Kidney (tissue), 13 donors: ENCODE measurements at regions not wholly inside any gene's neighbourhood (a gene's known extent, or its start where the extent isn't known, plus 50 kb on each side); places are given as distances from the start of the nearest gene placed in this dataset.

Experiments used
- DNase-seq, 5 donors: peaks; one replicate each; pipeline ENCODE4 v3.0.0-alpha.2; 2013 to 2020
- FAIRE-seq: peaks from 2 replicates; lab custom pipeline; 2012; peaks lifted over from hg19 to GRCh38; lab: Jason Lieb, UNC
- H3K27ac ChIP-seq, 2 donors: one replicate each; pipeline ENCODE4 v1.7.0; 2013; ENCODE audit warnings: low read depth in 2 of 2, low read length in 2 of 2, inconsistent platforms in 1 of 2
- H3K27me3 ChIP-seq: one replicate; pipeline ENCODE4 v1.7.1; 2013; ENCODE audit warnings: low read length, inconsistent platforms; ENCODE audit not compliant: control insufficient read depth, insufficient read depth
- H3K36me3 ChIP-seq, 3 donors: one replicate each; pipeline versions ENCODE4 v1.7.0 to v1.7.1; 2013; ENCODE audit warnings: low read length in 3 of 3, control low read depth in 1 of 3, inconsistent platforms in 1 of 3; ENCODE audit not compliant: insufficient read depth in 3 of 3, control insufficient read depth in 2 of 3
- H3K4me1 ChIP-seq, 3 donors: one replicate each; pipeline versions ENCODE4 v1.7.0 to v1.7.1; 2013; ENCODE audit warnings: low read length in 3 of 3, inconsistent platforms in 1 of 3, low read depth in 1 of 3; ENCODE audit not compliant: control insufficient read depth in 2 of 3, insufficient read depth in 2 of 3
- H3K4me3 ChIP-seq, 3 donors: one replicate each; pipeline versions ENCODE4 v1.7.0 to v1.8.1; 2013; ENCODE audit warnings: low read length in 3 of 3, control low read depth in 1 of 3, inconsistent platforms in 1 of 3
- H3K9ac ChIP-seq, 3 donors: one replicate each; pipeline versions ENCODE4 v1.7.0 to v1.7.1; 2013; ENCODE audit warnings: low read length in 3 of 3, control low read depth in 1 of 3, inconsistent platforms in 1 of 3
- H3K9me3 ChIP-seq, 3 donors: one replicate each; pipeline versions ENCODE4 v1.7.0 to v1.7.1; 2013; ENCODE audit warnings: low read length in 3 of 3, control low read depth in 1 of 3, inconsistent platforms in 1 of 3; ENCODE audit not compliant: control insufficient read depth in 2 of 3, insufficient read depth in 1 of 3
- CTCF ChIP-seq: IDR thresholded peaks from 3 replicates; pipeline ENCODE4 v1.5.1; 2012; ENCODE audit warnings: mild to moderate bottlenecking, moderate library complexity, borderline replicate concordance; ENCODE audit not compliant: insufficient read depth; ENCODE audit errors: extremely low read depth
- intact Hi-C: fragments of 100-400 bp; cut with DNase I; formaldehyde crosslinking; loops from one replicate; pipeline ENCODE4 v1.11.1; 2022
- donor health status: control.
- donor health status: control.
- donor health status: control.
- donor health status: control.
- donor health status: control.
- donor health status: DM: yes; HTN: yes; CAD: no.
- donor health status: Normal renal cell carcinoma (clear cell type).

GRCh38 chr7:49669285-49669684 lies 104.2 kb upstream of the VWC2 start:
- H3K4me1 ChIP-seq = no peaks in the 10 kb centered on the region
- FAIRE-seq (no peak), DNase-seq (no peak)
- no peaks in the 10 kb centered on the region for H3K36me3 ChIP-seq
- TF ChIP-seq CTCF = no peak
- intact Hi-C loops = no loop called here
- no peak overlapping the region for H3K27ac ChIP-seq
- H3K27me3 ChIP-seq = no peaks in the 10 kb centered on the region
- no peak overlapping the region for H3K4me3 ChIP-seq
- H3K9me3 ChIP-seq = no peaks in the 10 kb centered on the region
- H3K9ac ChIP-seq = no peak overlapping the region

GRCh38 chr7:49669692-49670260 lies 103.7 kb upstream of the VWC2 start:
- no peaks in the 10 kb centered on the region for H3K9me3 ChIP-seq
- DNase-seq (no peak), FAIRE-seq (no peak)
- intact Hi-C loops = loop anchor here (10.0 kb wide), 1 partner anchor 55 kb away; no protein-coding TSS in a partner anchor
- no peak overlapping the region for H3K9ac ChIP-seq
- H3K27ac ChIP-seq = no peak overlapping the region
- no peak for TF ChIP-seq CTCF
- H3K4me1 ChIP-seq = no peaks in the 10 kb centered on the region
- no peak overlapping the region for H3K4me3 ChIP-seq
- no peaks in the 10 kb centered on the region for H3K36me3 ChIP-seq
- H3K27me3 ChIP-seq = no peaks in the 10 kb centered on the region

DNA sequence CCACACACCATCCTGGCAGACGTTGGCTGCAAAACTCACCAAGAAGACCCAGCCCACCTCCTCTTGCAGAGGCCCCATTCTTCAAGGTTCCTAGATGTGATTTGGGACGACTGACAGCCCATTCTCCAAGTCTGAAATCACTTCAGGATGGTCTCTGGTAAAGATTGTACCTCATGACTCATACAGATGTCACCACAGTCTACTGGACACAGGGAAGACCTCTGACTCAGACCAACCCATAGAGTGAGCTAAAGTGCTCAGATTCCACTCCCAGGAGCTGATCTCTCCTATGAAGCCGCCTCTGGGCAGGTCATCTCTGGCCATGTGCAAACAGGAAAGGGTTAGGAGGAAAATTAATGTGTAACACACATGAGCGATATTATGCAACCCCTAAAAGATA lies 102.4 kb upstream of the VWC2 start:
- no peaks in the 10 kb centered on the region for H3K36me3 ChIP-seq
- no peak for TF ChIP-seq CTCF
- H3K9ac ChIP-seq = no peak overlapping the region
- no peaks in the 10 kb centered on the region for H3K27me3 ChIP-seq
- DNase-seq = no peak
- H3K4me1 ChIP-seq = no peaks in the 10 kb centered on the region
- no peaks in the 10 kb centered on the region for H3K9me3 ChIP-seq
- no peak for FAIRE-seq
- H3K27ac ChIP-seq = no peak overlapping the region
- intact Hi-C loops = loop anchor here (10.0 kb wide), 1 partner anchor 56 kb away; no protein-coding TSS in a partner anchor
- H3K4me3 ChIP-seq = no peak overlapping the region

DNA sequence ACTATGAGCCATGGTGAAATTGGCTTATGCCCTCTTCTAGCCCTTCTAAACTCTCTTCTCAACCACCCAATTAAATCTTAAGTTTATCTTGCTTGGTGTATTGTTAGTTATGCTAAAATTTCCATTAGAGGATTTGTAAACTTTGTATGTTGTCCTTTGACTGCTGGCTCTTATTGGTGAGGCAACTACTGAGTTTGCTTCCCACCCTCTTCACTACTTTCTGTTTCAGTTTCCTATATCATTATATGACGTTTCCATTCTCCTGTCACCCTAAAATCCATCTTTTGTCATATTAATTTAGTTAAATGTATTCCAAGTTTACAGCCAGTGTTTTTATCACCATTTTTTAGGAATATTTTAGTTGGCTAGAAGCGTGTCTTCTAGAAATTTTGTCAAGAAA lies 80.9 kb upstream of the VWC2 start:
- TF ChIP-seq CTCF = no peak
- FAIRE-seq (no peak), DNase-seq (no peak)
- no peak overlapping the region for H3K9ac ChIP-seq
- no peaks in the 10 kb centered on the region for H3K9me3 ChIP-seq
- no peaks in the 10 kb centered on the region for H3K27me3 ChIP-seq
- H3K27ac ChIP-seq = no peak overlapping the region
- H3K36me3 ChIP-seq = no peaks in the 10 kb centered on the region
- H3K4me1 ChIP-seq = no peaks in the 10 kb centered on the region
- intact Hi-C loops = no loop called here
- H3K4me3 ChIP-seq = no peak overlapping the region
